ENCODE measurements at regions not wholly inside any gene's neighbourhood (a gene's known extent, or its start where the extent isn't known, plus 50 kb on each side); places are given as distances from the start of the nearest gene placed in this dataset.

- DNase-seq (ENCODE audit: extremely low spot score) = no peak
- TF ChIP-seq CTCF (IDR thresholded peaks at IDR 0.05; ENCODE audit: control extremely low read depth, extremely low read depth, low read depth, missing control alignments) = no peak
- ChIA-PET POLR2A (no interaction called here), CTCF (interaction anchor here (0.9 kb wide), 1 partner anchor 14 kb away, joined by 3 read pairs; no protein-coding TSS in a partner anchor)
These were observed 269.1 kb upstream of the CD180 start for GRCh38 chr5:67465537-67466207.

GRCh38 chr5:67462147-67462546, 265.5 kb upstream of the CD180 start:
- TF ChIP-seq CTCF (IDR thresholded peaks at IDR 0.05; ENCODE audit: control extremely low read depth, extremely low read depth, low read depth, missing control alignments) = no peak
- ChIA-PET POLR2A (no interaction called here), CTCF (interaction anchor here (1.3 kb wide), 1 partner anchor 13 kb away, joined by 3 read pairs; no protein-coding TSS in a partner anchor)
- no peak for DNase-seq (ENCODE audit: extremely low spot score)

- POLR2A ChIA-PET = no interaction called here
- no peak for DNase-seq (ENCODE audit: extremely low spot score)
- no peak for TF ChIP-seq CTCF (IDR thresholded peaks at IDR 0.05; ENCODE audit: control extremely low read depth, extremely low read depth, low read depth, missing control alignments)
- CTCF ChIA-PET = interaction anchor here (1.2 to 1.3 kb wide), 2 partner anchors 13 to 25 kb away, joined by 3 read pairs; no protein-coding TSS in a partner anchor
These were observed 262.7 kb upstream of the CD180 start for GRCh38 chr5:67459253-67459652.

- CTCF ChIA-PET = no interaction called here
- no peak for DNase-seq (ENCODE audit: extremely low spot score)
- TF ChIP-seq CTCF (IDR thresholded peaks at IDR 0.05; ENCODE audit: control extremely low read depth, extremely low read depth, low read depth, missing control alignments) = no peak
- POLR2A ChIA-PET = no interaction called here
These were observed 259.4 kb upstream of the CD180 start for GRCh38 chr5:67455970-67456369.

- ChIA-PET CTCF (no interaction called here), POLR2A (no interaction called here)
- TF ChIP-seq CTCF (IDR thresholded peaks at IDR 0.05; ENCODE audit: control extremely low read depth, extremely low read depth, low read depth, missing control alignments) = no peak
- no peak for DNase-seq (ENCODE audit: extremely low spot score)
These were observed 258.5 kb upstream of the CD180 start for GRCh38 chr5:67454957-67455561.

- DNase-seq (ENCODE audit: extremely low spot score) = no peak
- ChIA-PET POLR2A (no interaction called here), CTCF (no interaction called here)
- no peak for TF ChIP-seq CTCF (IDR thresholded peaks at IDR 0.05; ENCODE audit: control extremely low read depth, extremely low read depth, low read depth, missing control alignments)
These were observed 256.7 kb upstream of the CD180 start for GRCh38 chr5:67453111-67453905.

Measured in GM10248 (cell line).